IPS DF 6.9 (cell line): ENCODE measurements at regions not wholly inside any gene's neighbourhood (a gene's known extent, or its start where the extent isn't known, plus 50 kb on each side); places are given as distances from the start of the nearest gene placed in this dataset.
A peak's percentile ranks its signal among the peaks of the same experiment; 100 is the strongest.

Source experiments
- DNase-seq: peaks from one replicate; pipeline ENCODE4 v3.0.0-alpha.2; 2013; ENCODE audit warnings: low read depth, low spot score
- H3K27ac ChIP-seq: one replicate; pipeline ENCODE4 v1.5.1; 2013; ENCODE audit warnings: low read length, control low read depth
- H3K27me3 ChIP-seq: 2 replicates; pipeline ENCODE4 v1.6.1; 2013; ENCODE audit warnings: mild to moderate bottlenecking, low read length; ENCODE audit not compliant: control insufficient read depth, insufficient read depth
- H3K36me3 ChIP-seq: 2 replicates; pipeline ENCODE4 v1.6.1; 2013; ENCODE audit warnings: low read length; ENCODE audit not compliant: control insufficient read depth, insufficient read depth
- H3K4me1 ChIP-seq: 2 replicates; pipeline ENCODE4 v1.6.1; 2013; ENCODE audit warnings: low read length; ENCODE audit not compliant: control insufficient read depth, insufficient read depth
- H3K4me3 ChIP-seq: 2 replicates; pipeline ENCODE4 v1.5.1; 2013; ENCODE audit warnings: mild to moderate bottlenecking, low read length
- H3K9me3 ChIP-seq: 2 replicates; pipeline ENCODE4 v1.6.1; 2013; ENCODE audit warnings: low read length, inconsistent platforms; ENCODE audit not compliant: control insufficient read depth, insufficient read depth
- WGBS: extraction: QIAGEN DNeasy Blood & Tissue Kit; methylation state at CpG from one replicate; pipeline ENCODE4 v1.1.7; 2013; ENCODE audit warnings: mixed read lengths, missing lambda C conversion rate; ENCODE audit not compliant: insufficient read length, insufficient coverage; 5-methylcytosine and 5-hydroxymethylcytosine counted together

DNA sequence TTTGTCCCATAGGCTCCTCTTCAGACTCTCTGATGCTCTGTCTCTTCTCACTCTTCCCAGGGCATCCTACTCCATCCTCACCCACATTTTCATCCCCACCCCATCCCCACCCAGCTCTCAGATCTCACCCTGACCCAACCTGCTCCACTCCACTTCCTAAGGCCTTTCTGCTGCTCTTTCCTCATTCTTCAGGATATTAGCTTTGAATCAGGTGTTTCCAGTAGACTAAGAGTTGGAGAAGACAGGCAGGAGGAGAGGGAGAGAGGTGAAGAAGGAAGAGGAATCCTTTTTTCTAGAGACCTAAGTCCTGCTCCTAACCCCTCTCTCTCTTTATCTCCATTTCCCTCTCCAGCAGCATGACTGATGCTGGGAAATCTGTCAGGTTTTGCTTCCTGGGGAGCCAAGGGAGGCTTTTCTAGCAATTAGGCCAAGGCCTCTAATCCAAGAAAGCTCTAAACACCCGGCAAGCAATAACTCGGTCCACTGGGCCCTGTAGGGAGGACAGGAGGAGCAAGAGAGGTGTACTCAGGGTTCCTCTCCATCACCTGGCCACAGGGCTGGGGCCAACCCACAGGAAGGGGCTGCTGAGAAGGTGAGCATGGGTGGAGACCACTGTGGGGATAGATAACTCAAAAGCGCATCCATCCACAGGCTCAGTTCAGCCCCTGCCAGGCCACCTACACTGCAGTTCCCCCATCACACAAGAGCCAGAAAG is 133.3 kb downstream of the TMEM132E start:
- DNase-seq, result no peak
- Histone ChIP-seq H3K4me3 (no peak overlapping the region), H3K27me3 (no peaks in the 10 kb centered on the region), H3K4me1 (no peaks in the 10 kb centered on the region), H3K36me3 (no peaks in the 10 kb centered on the region), H3K27ac (no peak overlapping the region), H3K9me3 (no peaks in the 10 kb centered on the region)
- no CpG with 5 or more reads among the region's 3 CpGs for WGBS

DNA sequence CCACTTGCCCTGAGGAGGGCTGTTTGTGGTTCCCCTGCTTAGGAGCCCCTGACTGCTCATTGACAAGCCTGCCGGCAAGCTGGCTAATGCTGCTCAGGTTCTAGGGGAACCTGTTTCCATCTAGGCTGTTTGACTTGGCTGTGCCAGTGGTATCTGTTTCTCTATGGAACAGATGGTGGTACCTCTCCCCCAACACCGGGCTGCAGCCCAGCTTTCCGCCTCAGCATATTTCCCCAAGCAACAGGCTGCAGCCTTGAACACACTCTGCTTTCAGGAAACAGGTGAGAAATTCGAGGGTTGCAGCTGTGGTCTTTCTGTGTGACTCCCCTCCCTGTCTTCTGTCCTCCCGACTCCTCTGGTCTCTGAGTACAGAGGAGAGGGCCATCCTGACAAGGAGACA is 132.3 kb downstream of the TMEM132E start:
- no peak overlapping the region for H3K27ac ChIP-seq
- H3K27me3 ChIP-seq, result no peaks in the 10 kb centered on the region
- H3K4me3 ChIP-seq, result no peak overlapping the region
- H3K36me3 ChIP-seq, result no peaks in the 10 kb centered on the region
- WGBS, result no CpG with 5 or more reads among the region's 5 CpGs
- DNase-seq, result no peak
- H3K9me3 ChIP-seq, result no peaks in the 10 kb centered on the region
- H3K4me1 ChIP-seq, result no peaks in the 10 kb centered on the region

DNA sequence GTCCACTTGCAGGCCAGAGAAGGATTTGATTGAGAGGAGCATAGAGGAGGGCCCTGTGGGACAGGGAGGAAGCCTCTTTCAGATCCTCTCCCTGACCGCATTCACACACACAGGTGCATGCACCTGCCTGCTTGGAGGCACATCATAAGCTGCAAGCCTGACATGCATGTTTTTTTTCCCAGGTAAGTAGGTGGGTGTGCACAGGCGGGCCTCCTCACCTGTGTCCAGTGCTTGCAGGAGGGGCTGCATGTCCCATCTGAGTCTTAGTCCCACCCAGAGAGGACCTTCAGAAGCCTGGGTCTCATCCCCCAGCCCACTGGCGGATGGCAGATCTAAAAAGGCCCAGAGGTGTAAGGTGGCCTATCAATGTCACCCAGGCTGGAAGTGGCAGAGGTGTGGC is 130.8 kb downstream of the TMEM132E start:
- Histone ChIP-seq H3K9me3 (no peaks in the 10 kb centered on the region), H3K4me3 (no peak overlapping the region), H3K4me1 (no peaks in the 10 kb centered on the region), H3K27ac (no peak overlapping the region), H3K36me3 (no peaks in the 10 kb centered on the region), H3K27me3 (no peaks in the 10 kb centered on the region)
- WGBS, result no CpG with 5 or more reads among the region's 3 CpGs
- DNase-seq, result no peak

DNA sequence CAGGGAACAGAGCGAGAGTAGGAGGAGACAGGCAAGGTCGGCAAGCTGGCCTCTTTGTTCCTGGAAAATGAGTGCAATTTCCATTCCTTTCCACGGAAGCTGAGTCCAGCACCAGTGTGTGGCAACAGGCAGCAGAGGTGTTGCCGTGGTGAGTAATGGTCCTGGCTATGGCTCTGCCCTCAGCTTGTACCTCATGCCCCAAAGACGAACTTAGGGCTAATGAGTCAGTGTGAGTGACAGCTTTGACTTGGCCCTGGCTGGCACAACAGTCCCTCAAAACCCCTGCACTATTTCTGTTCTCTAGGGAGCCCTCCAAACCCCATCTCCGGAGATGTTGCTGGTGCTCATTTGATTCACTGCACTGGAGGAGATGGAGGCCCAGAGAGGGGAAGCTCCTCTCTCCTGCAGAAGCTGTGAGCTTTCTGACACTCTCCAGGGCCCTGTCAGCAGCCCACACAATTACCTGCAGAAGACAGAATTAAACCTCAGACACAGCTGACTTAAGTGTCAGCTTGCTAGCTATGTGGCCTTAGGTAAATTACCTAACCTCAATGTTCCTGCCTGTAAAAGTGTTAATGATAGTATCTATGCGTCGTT is 129.9 kb downstream of the TMEM132E start:
- Histone ChIP-seq H3K27ac (no peak overlapping the region), H3K4me1 (no peaks in the 10 kb centered on the region), H3K9me3 (no peaks in the 10 kb centered on the region), H3K4me3 (no peak overlapping the region), H3K36me3 (no peaks in the 10 kb centered on the region), H3K27me3 (no peaks in the 10 kb centered on the region)
- no CpG with 5 or more reads among the region's 8 CpGs for WGBS
- DNase-seq, result no peak

DNA sequence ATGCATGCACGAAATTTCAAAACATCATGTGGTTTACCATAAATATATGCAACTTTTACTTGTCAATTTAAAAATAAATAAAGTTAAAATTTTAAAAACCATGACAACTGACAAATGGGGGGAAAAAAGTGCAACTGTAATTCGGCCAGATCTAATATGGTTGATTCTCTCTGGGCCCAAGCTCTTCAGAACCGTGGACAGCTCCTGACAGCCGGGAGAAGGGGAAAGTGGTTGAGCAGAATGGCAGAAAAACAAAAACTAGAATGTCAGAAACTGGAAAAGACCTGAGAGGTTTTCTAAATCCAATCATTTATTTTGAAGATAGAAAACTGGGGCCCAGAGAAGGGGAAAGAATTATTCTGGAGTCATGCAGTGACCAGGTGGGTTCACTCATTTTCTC is 126.6 kb downstream of the TMEM132E start:
- H3K36me3 ChIP-seq, result no peaks in the 10 kb centered on the region
- H3K4me1 ChIP-seq, result no peaks in the 10 kb centered on the region
- no CpG with 5 or more reads among the region's 4 CpGs for WGBS
- no peaks in the 10 kb centered on the region for H3K27me3 ChIP-seq
- DNase-seq, result peak; percentile 9
- H3K9me3 ChIP-seq, result no peaks in the 10 kb centered on the region
- no peak overlapping the region for H3K27ac ChIP-seq
- no peak overlapping the region for H3K4me3 ChIP-seq

DNA sequence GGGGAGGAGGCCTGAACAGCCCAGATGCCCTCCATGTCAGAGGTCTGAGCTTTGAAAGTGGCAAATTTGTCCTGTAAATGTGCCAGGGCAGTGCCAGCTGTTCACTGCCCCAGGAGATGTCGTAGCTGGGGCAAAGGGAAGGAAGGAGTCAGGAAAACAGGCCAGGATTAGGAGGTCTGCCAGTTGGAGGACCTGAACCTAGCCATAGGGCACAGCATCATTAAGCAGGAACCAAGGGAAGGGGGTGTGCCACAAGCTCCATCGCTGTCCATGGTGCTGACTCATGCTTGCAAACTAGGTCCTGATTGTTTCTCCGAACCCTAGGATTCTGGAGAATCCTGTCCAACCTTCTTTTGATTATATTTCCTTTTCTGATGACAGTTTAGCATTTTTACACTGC is 124.2 kb downstream of the TMEM132E start:
- Histone ChIP-seq H3K27ac (no peak overlapping the region), H3K36me3 (no peaks in the 10 kb centered on the region), H3K4me3 (no peak overlapping the region), H3K27me3 (no peaks in the 10 kb centered on the region), H3K9me3 (no peaks in the 10 kb centered on the region), H3K4me1 (no peaks in the 10 kb centered on the region)
- no CpG with 5 or more reads among the region's 3 CpGs for WGBS
- peak; percentile 41 for DNase-seq

DNA sequence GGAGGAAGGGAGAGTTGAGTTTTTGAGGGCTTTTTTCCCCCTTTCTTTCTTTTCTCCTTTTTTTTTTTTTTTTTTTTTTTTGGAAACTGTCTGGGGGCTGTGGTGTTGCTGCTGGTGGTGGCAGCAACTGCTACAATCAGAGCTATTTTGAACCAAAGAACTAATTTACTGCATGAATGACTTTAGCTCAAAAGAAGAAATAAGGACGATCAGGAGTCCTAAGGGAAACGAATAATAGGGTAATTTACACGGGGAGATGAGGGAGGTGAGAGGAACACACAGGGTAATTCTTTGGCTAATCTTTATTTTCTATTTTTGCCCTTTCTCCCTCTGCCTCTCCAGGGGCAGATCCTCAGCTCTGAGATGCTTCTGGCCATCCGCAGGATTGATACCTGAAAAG is 119.8 kb downstream of the TMEM132E start:
- H3K27ac ChIP-seq, result no peak overlapping the region
- DNase-seq, result no peak
- H3K4me1 ChIP-seq, result no peaks in the 10 kb centered on the region
- H3K27me3 ChIP-seq, result no peaks in the 10 kb centered on the region
- WGBS, result no CpG with 5 or more reads among the region's 4 CpGs
- H3K36me3 ChIP-seq, result no peaks in the 10 kb centered on the region
- no peaks in the 10 kb centered on the region for H3K9me3 ChIP-seq
- no peak overlapping the region for H3K4me3 ChIP-seq

DNA sequence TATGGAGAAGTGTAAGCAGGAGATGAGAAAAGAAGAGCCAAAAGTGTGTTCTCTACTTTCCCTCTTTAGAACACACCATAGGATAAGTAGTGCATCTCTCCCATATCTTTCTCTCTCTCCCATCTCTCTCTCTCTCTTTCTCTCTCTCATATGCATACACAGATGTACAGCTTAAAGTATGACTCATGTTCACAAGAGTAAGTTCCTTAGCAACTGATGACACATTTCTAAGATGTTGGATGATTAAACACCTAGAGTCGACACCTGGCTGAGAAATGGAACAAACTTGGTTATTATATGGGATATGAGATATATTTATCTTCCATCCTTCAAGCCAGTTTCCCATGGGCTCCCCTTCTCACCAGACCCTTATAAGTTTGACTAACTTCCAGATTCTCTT is 113.5 kb downstream of the TMEM132E start:
- DNase-seq, result no peak
- WGBS, result no CpG with 5 or more reads among the region's 1 CpG
- H3K36me3 ChIP-seq, result no peaks in the 10 kb centered on the region
- H3K27ac ChIP-seq, result no peak overlapping the region
- H3K4me3 ChIP-seq, result no peak overlapping the region
- H3K4me1 ChIP-seq, result no peaks in the 10 kb centered on the region
- no peaks in the 10 kb centered on the region for H3K9me3 ChIP-seq
- 0 out of 2 replicates have a peak, but pooled peaks cover 1% of the 10 kb centered on the region for H3K27me3 ChIP-seq
